Effector memory CD8-positive, alpha-beta T cell (primary cell): ENCODE measurements at regions not wholly inside any gene's neighbourhood (a gene's known extent, or its start where the extent isn't known, plus 50 kb on each side); places are given as distances from the start of the nearest gene placed in this dataset.
"Not testable (repeated sequence)": the region's sequence is repeated elsewhere in the genome, so short reads cannot be mapped to it uniquely, and the experiment has no call there.

Experiments used
- ATAC-seq: fragments of 150-1000 bp; cut with Tn5 transposase; replicated peaks from 2 replicates; pipeline ENCODE4 v1.10.0; 2021; ENCODE audit warnings: mild to moderate bottlenecking, moderate library complexity
- DNase-seq, 3 experiments: peaks; one replicate each; pipeline ENCODE4 v3.0.0; 2021
- H3K27ac Mint-ChIP-seq, 2 donors: one replicate each; pipeline ENCODE4 v1.8.0; 2022; ENCODE audit warnings: mild to moderate bottlenecking in 2 of 2, mixed read lengths in 2 of 2, moderate library complexity in 2 of 2
- H3K27me3 Mint-ChIP-seq, 2 donors: one replicate each; pipeline ENCODE4 v1.8.0; 2022; ENCODE audit warnings: mixed read lengths in 2 of 2
- H3K36me3 Mint-ChIP-seq: one replicate; pipeline ENCODE4 v1.8.0; 2022; ENCODE audit warnings: mild to moderate bottlenecking, moderate library complexity, mixed read lengths; ENCODE audit not compliant: insufficient read depth
- H3K4me1 Mint-ChIP-seq, 2 donors: one replicate each; pipeline ENCODE4 v1.8.0; 2022; ENCODE audit warnings: low read depth in 2 of 2, mixed read lengths in 2 of 2
- H3K4me3 Mint-ChIP-seq, 2 donors: one replicate each; pipeline ENCODE4 v1.8.0; 2022; ENCODE audit warnings: mild to moderate bottlenecking in 2 of 2, mixed read lengths in 2 of 2, moderate library complexity in 2 of 2
- H3K9me3 Mint-ChIP-seq, 2 donors: one replicate each; pipeline ENCODE4 v1.8.0; 2022; ENCODE audit warnings: mixed read lengths in 2 of 2

GRCh38 chr5:145443366-145443765, 391.8 kb downstream of the PRELID2 start:
- Mint-ChIP-seq H3K27ac (no peak overlapping the region), H3K27me3 (no peaks in the 10 kb centered on the region), H3K9me3 (peaks cover 8 to 10% of the 10 kb centered on the region in 2 donors), H3K4me3 (no peak overlapping the region), H3K36me3 (no peaks in the 10 kb centered on the region), H3K4me1 (no peaks in the 10 kb centered on the region)
- ATAC-seq = no peak
- DNase-seq = no peak

GRCh38 chr5:145442661-145443060, 392.5 kb downstream of the PRELID2 start:
- H3K27ac Mint-ChIP-seq, H3K27me3 Mint-ChIP-seq, ATAC-seq, DNase-seq, H3K36me3 Mint-ChIP-seq, H3K4me3 Mint-ChIP-seq, H3K4me1 Mint-ChIP-seq: not testable (repeated sequence)
- peaks cover 8 to 10% of the 10 kb centered on the region in 2 donors for H3K9me3 Mint-ChIP-seq

GRCh38 chr5:145441228-145441627, 393.9 kb downstream of the PRELID2 start:
- Mint-ChIP-seq H3K4me1 (no peaks in the 10 kb centered on the region), H3K27ac (no peak overlapping the region), H3K9me3 (peaks cover 12 to 16% of the 10 kb centered on the region in 2 donors), H3K4me3 (no peak overlapping the region), H3K27me3 (no peaks in the 10 kb centered on the region), H3K36me3 (no peaks in the 10 kb centered on the region)
- ATAC-seq (no peak), DNase-seq (no peak)

GRCh38 chr5:145437627-145438026, 397.5 kb downstream of the PRELID2 start:
- H3K4me3 Mint-ChIP-seq = no peak overlapping the region

GRCh38 chr5:145433077-145433476, 402.1 kb downstream of the PRELID2 start:
- Mint-ChIP-seq H3K4me3 (no peak overlapping the region), H3K9me3 (peaks cover 22 to 28% of the 10 kb centered on the region in 2 donors), H3K4me1 (no peaks in the 10 kb centered on the region), H3K27me3 (no peaks in the 10 kb centered on the region), H3K36me3 (no peaks in the 10 kb centered on the region), H3K27ac (no peak overlapping the region)
- ATAC-seq = no peak
- DNase-seq = no peak

More at GRCh38 chr5:145437627-145438026, 397.5 kb downstream of the PRELID2 start:
- Mint-ChIP-seq H3K9me3 (peaks cover 19 to 24% of the 10 kb centered on the region in 2 donors), H3K27me3 (no peaks in the 10 kb centered on the region), H3K36me3 (no peaks in the 10 kb centered on the region), H3K4me1 (no peaks in the 10 kb centered on the region), H3K27ac (no peak overlapping the region)
- ATAC-seq (no peak), DNase-seq (no peak)

GRCh38 chr5:145429170-145429569, 406.0 kb downstream of the PRELID2 start:
- H3K4me1 Mint-ChIP-seq = no peaks in the 10 kb centered on the region
- DNase-seq (no peak), ATAC-seq (no peak)
- no peaks in the 10 kb centered on the region for H3K27me3 Mint-ChIP-seq
- H3K9me3 Mint-ChIP-seq = peaks cover 17 to 26% of the 10 kb centered on the region in 2 donors
- H3K4me3 Mint-ChIP-seq = no peak overlapping the region
- no peak overlapping the region for H3K27ac Mint-ChIP-seq
- no peaks in the 10 kb centered on the region for H3K36me3 Mint-ChIP-seq

GRCh38 chr5:145408048-145408341, 427.1 kb downstream of the PRELID2 start:
- H3K27me3 Mint-ChIP-seq = no peaks in the 10 kb centered on the region
- DNase-seq (no peak), ATAC-seq (no peak)
- H3K27ac Mint-ChIP-seq = no peak overlapping the region
- no peak overlapping the region for H3K4me3 Mint-ChIP-seq
- peaks cover 14 to 15% of the 10 kb centered on the region in 2 donors for H3K9me3 Mint-ChIP-seq
- H3K36me3 Mint-ChIP-seq = no peaks in the 10 kb centered on the region
- no peaks in the 10 kb centered on the region for H3K4me1 Mint-ChIP-seq

GRCh38 chr5:145407300-145408047, 427.7 kb downstream of the PRELID2 start:
- Mint-ChIP-seq H3K27ac (no peak overlapping the region), H3K36me3 (no peaks in the 10 kb centered on the region), H3K4me3 (no peak overlapping the region), H3K9me3 (peaks cover 14% of the 10 kb centered on the region in 2 donors), H3K4me1 (no peaks in the 10 kb centered on the region), H3K27me3 (no peaks in the 10 kb centered on the region)
- DNase-seq (no peak), ATAC-seq (no peak)

GRCh38 chr5:145403992-145404391, 431.1 kb downstream of the PRELID2 start:
- Mint-ChIP-seq H3K36me3 (no peaks in the 10 kb centered on the region), H3K27ac (no peak overlapping the region), H3K4me3 (no peak overlapping the region), H3K4me1 (no peaks in the 10 kb centered on the region), H3K9me3 (peaks cover 6 to 14% of the 10 kb centered on the region in 2 donors), H3K27me3 (no peaks in the 10 kb centered on the region)
- no peak for DNase-seq
- ATAC-seq = no peak

GRCh38 chr5:145396888-145397287, 438.3 kb downstream of the PRELID2 start:
- H3K27ac Mint-ChIP-seq = no peak overlapping the region
- ATAC-seq (no peak), DNase-seq (no peak)
- no peaks in the 10 kb centered on the region for H3K27me3 Mint-ChIP-seq
- peaks cover 12 to 20% of the 10 kb centered on the region in 2 donors for H3K9me3 Mint-ChIP-seq
- H3K36me3 Mint-ChIP-seq = no peaks in the 10 kb centered on the region
- no peak overlapping the region for H3K4me3 Mint-ChIP-seq
- no peaks in the 10 kb centered on the region for H3K4me1 Mint-ChIP-seq

- peaks cover 16 to 20% of the 10 kb centered on the region in 2 donors for H3K9me3 Mint-ChIP-seq
- not testable (repeated sequence) for ATAC-seq, H3K27me3 Mint-ChIP-seq, H3K4me1 Mint-ChIP-seq, H3K4me3 Mint-ChIP-seq, DNase-seq, H3K27ac Mint-ChIP-seq, H3K36me3 Mint-ChIP-seq
These were observed 440.0 kb downstream of the PRELID2 start for GRCh38 chr5:145395151-145395550.

- Mint-ChIP-seq H3K9me3 (peaks cover 18 to 27% of the 10 kb centered on the region in 2 donors), H3K4me1 (no peaks in the 10 kb centered on the region), H3K36me3 (no peaks in the 10 kb centered on the region), H3K27ac (no peak overlapping the region), H3K27me3 (no peaks in the 10 kb centered on the region), H3K4me3 (no peak overlapping the region)
- no peak for ATAC-seq
- DNase-seq = no peak
These were observed 441.7 kb downstream of the PRELID2 start for GRCh38 chr5:145393426-145393825.

GRCh38 chr5:145389047-145389446, 446.1 kb downstream of the PRELID2 start:
- Mint-ChIP-seq H3K9me3 (peaks cover 18 to 25% of the 10 kb centered on the region in 2 donors), H3K4me3 (no peak overlapping the region)

GRCh38 chr5:145385276-145385675, 449.9 kb downstream of the PRELID2 start:
- Mint-ChIP-seq H3K4me1 (peaks cover 0 to under 1% of the 10 kb centered on the region in 2 donors), H3K4me3 (no peak overlapping the region)
- ATAC-seq = no peak

More at GRCh38 chr5:145389047-145389446, 446.1 kb downstream of the PRELID2 start:
- no peak for ATAC-seq
- H3K4me1 Mint-ChIP-seq = no peaks in the 10 kb centered on the region
- no peaks in the 10 kb centered on the region for H3K27me3 Mint-ChIP-seq
- H3K27ac Mint-ChIP-seq = no peak overlapping the region
- no peaks in the 10 kb centered on the region for H3K36me3 Mint-ChIP-seq
- DNase-seq = no peak

More at GRCh38 chr5:145385276-145385675, 449.9 kb downstream of the PRELID2 start:
- no peaks in the 10 kb centered on the region for H3K36me3 Mint-ChIP-seq
- no peaks in the 10 kb centered on the region for H3K27me3 Mint-ChIP-seq
- H3K27ac Mint-ChIP-seq = no peak overlapping the region
- DNase-seq = no peak
- peaks cover 7 to 12% of the 10 kb centered on the region in 2 donors for H3K9me3 Mint-ChIP-seq
